Mammary epithelial cell (primary cell): ENCODE measurements at regions not wholly inside any gene's neighbourhood (a gene's known extent, or its start where the extent isn't known, plus 50 kb on each side); places are given as distances from the start of the nearest gene placed in this dataset.

ENCODE experiments used
- EZH2 ChIP-seq: IDR thresholded peaks from 2 replicates; pipeline ENCODE4 v1.6.1; 2012; ENCODE audit warnings: low read length, inconsistent platforms, borderline replicate concordance
- TF ChIP-seq, protein P1 (sequence below), 2 donors: IDR thresholded peaks in 1 of 2; conservative IDR thresholded peaks in 1 of 2; 2 replicates each; pipeline ENCODE4 v1.5.1; 2011 to 2012; ENCODE audit warnings: inconsistent platforms in 2 of 2, low read length in 2 of 2, mild to moderate bottlenecking in 2 of 2, control low read depth in 1 of 2, low read depth in 1 of 2; ENCODE audit not compliant: insufficient read depth in 1 of 2; ENCODE audit errors: extremely low read depth in 1 of 2

DNA sequence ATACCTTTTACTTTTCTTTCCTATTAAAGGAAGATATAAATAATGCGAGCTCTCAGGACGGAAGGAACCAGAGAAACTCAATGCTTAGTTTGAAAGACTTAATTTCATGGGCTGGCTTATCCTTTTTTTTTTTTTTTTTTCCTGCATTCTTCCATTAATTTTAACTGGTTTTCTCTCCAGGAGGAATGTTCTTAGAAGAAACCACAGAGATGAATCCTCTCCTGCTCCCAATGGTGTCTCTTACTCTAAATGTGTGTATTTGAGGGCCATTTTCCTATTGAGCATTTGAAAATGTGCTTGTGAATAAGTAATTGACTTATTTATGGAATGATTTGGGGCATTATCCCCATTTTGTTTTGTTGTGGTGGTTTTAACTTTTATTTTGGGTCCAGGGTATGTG, 494.9 kb downstream of the FOXO1 start:
- TF ChIP-seq EZH2 = no peak
- TF ChIP-seq, protein P1, sequence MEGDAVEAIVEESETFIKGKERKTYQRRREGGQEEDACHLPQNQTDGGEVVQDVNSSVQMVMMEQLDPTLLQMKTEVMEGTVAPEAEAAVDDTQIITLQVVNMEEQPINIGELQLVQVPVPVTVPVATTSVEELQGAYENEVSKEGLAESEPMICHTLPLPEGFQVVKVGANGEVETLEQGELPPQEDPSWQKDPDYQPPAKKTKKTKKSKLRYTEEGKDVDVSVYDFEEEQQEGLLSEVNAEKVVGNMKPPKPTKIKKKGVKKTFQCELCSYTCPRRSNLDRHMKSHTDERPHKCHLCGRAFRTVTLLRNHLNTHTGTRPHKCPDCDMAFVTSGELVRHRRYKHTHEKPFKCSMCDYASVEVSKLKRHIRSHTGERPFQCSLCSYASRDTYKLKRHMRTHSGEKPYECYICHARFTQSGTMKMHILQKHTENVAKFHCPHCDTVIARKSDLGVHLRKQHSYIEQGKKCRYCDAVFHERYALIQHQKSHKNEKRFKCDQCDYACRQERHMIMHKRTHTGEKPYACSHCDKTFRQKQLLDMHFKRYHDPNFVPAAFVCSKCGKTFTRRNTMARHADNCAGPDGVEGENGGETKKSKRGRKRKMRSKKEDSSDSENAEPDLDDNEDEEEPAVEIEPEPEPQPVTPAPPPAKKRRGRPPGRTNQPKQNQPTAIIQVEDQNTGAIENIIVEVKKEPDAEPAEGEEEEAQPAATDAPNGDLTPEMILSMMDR (conservative IDR thresholded peaks at IDR 0.05 in 1 of 2, IDR thresholded peaks at IDR 0.05 in 1 of 2; ENCODE audit: extremely low read depth in 1 of 2, insufficient read depth in 1 of 2, low read depth in 1 of 2, low read length in 2 of 2) = no peak
